H1 (cell line): ENCODE measurements at regions not wholly inside any gene's neighbourhood (a gene's known extent, or its start where the extent isn't known, plus 50 kb on each side); places are given as distances from the start of the nearest gene placed in this dataset.

Source experiments
- CTCF ChIA-PET: fragments of 300-600 bp; sonication (Branson Sonifier 250); formaldehyde crosslinking; loops from one replicate; lab custom pipeline; 2021; ENCODE audit not compliant: partially characterized antibody; lab: Charles Lee
- POLR2A ChIA-PET: fragments of 300-600 bp; sonication (Branson Sonifier 250); formaldehyde crosslinking; loops from one replicate; lab custom pipeline; 2021; ENCODE audit warnings: inconsistent platforms; ENCODE audit not compliant: partially characterized antibody; lab: Charles Lee
- DNase-seq, 2 experiments: peaks; one replicate each; pipeline versions ENCODE4 v3.0.0 to v3.0.0-alpha.2; 2010 to 2022; ENCODE audit warnings: low spot score in 2 of 2, low read depth in 1 of 2, mixed read lengths in 1 of 2
- FAIRE-seq: peaks from 2 replicates; lab custom pipeline; 2011; peaks lifted over from hg19 to GRCh38; lab: Jason Lieb, UNC
- H2AFZ ChIP-seq: 2 replicates; pipeline ENCODE4 v1.8.1; 2012; ENCODE audit warnings: low read length, inconsistent platforms
- H2AK5ac ChIP-seq: 2 replicates; pipeline ENCODE4 v1.6.1; 2013; ENCODE audit warnings: low read depth, low read length
- H2BK120ac ChIP-seq: replicated peaks from 2 replicates; pipeline ENCODE3; 2013; ENCODE audit warnings: low read depth, low read length, inconsistent platforms
- H2BK12ac ChIP-seq: 2 replicates; pipeline ENCODE4 v1.6.1; 2013; ENCODE audit warnings: low read depth, low read length
- H2BK15ac ChIP-seq: 2 replicates; pipeline ENCODE4 v1.6.1; 2013; ENCODE audit warnings: low read length
- H2BK20ac ChIP-seq: 2 replicates; pipeline ENCODE4 v1.6.1; 2013; ENCODE audit warnings: low read length
- H2BK5ac ChIP-seq: 2 replicates; pipeline ENCODE4 v1.6.1; 2013; ENCODE audit warnings: low read depth, low read length
- H3K14ac ChIP-seq: 2 replicates; pipeline ENCODE4 v1.6.1; 2013; ENCODE audit warnings: inconsistent platforms; ENCODE audit not compliant: insufficient read length
- H3K18ac ChIP-seq: 2 replicates; pipeline ENCODE4 v1.6.1; 2013; ENCODE audit warnings: low read length; ENCODE audit errors: extremely low read depth
- H3K23ac ChIP-seq: 2 replicates; pipeline ENCODE4 v1.6.1; 2013; ENCODE audit warnings: inconsistent platforms; ENCODE audit not compliant: insufficient read length
- H3K23me2 ChIP-seq: 2 replicates; pipeline ENCODE4 v1.6.1; 2013; ENCODE audit warnings: low read depth, low read length
- H3K27ac ChIP-seq: 2 replicates; pipeline ENCODE4 v1.6.1; 2011; ENCODE audit warnings: low read depth, low read length, inconsistent platforms
- H3K27me3 ChIP-seq, 4 experiments: replicated peaks in 1 of 4; 1 replicate in 1 of 4; 2 replicates in 3 of 4; pipeline versions ENCODE4 v1.6.1 to v1.8.1; 2011 to 2013; ENCODE audit warnings: low read length in 3 of 4, mild to moderate bottlenecking in 3 of 4, inconsistent platforms in 2 of 4, mixed read lengths in 2 of 4, moderate library complexity in 1 of 4; ENCODE audit not compliant: control insufficient read depth in 3 of 4, insufficient read depth in 3 of 4; ENCODE audit errors: extremely low read depth in 1 of 4
- H3K36me3 ChIP-seq, 4 experiments: 2 replicates each; pipeline versions ENCODE4 v1.6.1 to v1.8.1; 2011 to 2013; ENCODE audit warnings: mild to moderate bottlenecking in 4 of 4, low read length in 3 of 4, moderate library complexity in 2 of 4, control low read depth in 1 of 4, inconsistent platforms in 1 of 4; ENCODE audit not compliant: insufficient read depth in 4 of 4, control insufficient read depth in 2 of 4
- H3K4ac ChIP-seq: replicated peaks from 2 replicates; pipeline ENCODE3; 2013; ENCODE audit warnings: low read length, low read depth, mixed read lengths, inconsistent platforms; ENCODE audit not compliant: insufficient read length
- H3K4me1 ChIP-seq, 4 experiments: replicated peaks in 1 of 4; 1 replicate in 1 of 4; 2 replicates in 3 of 4; pipeline versions ENCODE4 v1.6.1 to v1.8.1; 2011 to 2013; ENCODE audit warnings: low read length in 3 of 4, inconsistent platforms in 2 of 4, mixed read lengths in 1 of 4; ENCODE audit not compliant: insufficient read depth in 4 of 4, control insufficient read depth in 3 of 4
- H3K4me2 ChIP-seq, 2 experiments: 2 replicates each; pipeline versions ENCODE4 v1.6.1 to v1.8.1; 2011 to 2013; ENCODE audit warnings: low read depth in 2 of 2, low read length in 2 of 2, control low read depth in 1 of 2, inconsistent platforms in 1 of 2, mild to moderate bottlenecking in 1 of 2; ENCODE audit not compliant: insufficient read depth in 1 of 2
- H3K4me3 ChIP-seq, 4 experiments: fragments of 200-600, 300-600 bp in 1 of 4; sonication (generic), shearing (Covaris generic), sonication (Bioruptor Twin) in 1 of 4; 2 replicates each; pipeline versions ENCODE4 v1.5.1 to v1.8.1; 2011 to 2016; ENCODE audit warnings: low read length in 4 of 4, low read depth in 3 of 4, control low read depth in 2 of 4, inconsistent platforms in 2 of 4, mild to moderate bottlenecking in 2 of 4, mixed read lengths in 1 of 4, moderate library complexity in 1 of 4; ENCODE audit not compliant: insufficient read depth in 2 of 4; ENCODE audit errors: extremely low read depth in 1 of 4
- H3K56ac ChIP-seq: replicated peaks from 2 replicates; pipeline ENCODE3; 2013; ENCODE audit warnings: low read depth, mild to moderate bottlenecking, mixed read lengths, low read length, inconsistent platforms; ENCODE audit not compliant: insufficient read length
- H3K79me1 ChIP-seq: 2 replicates; pipeline ENCODE4 v1.6.1; 2013; ENCODE audit warnings: low read depth, low read length, control low read depth
- H3K79me2 ChIP-seq, 2 experiments: 2 replicates each; pipeline versions ENCODE4 v1.6.1 to v1.8.1; 2012 to 2013; ENCODE audit warnings: low read length in 2 of 2, mild to moderate bottlenecking in 2 of 2, inconsistent platforms in 1 of 2; ENCODE audit not compliant: insufficient read depth in 2 of 2, control insufficient read depth in 1 of 2
- H3K9ac ChIP-seq, 4 experiments: replicated peaks in 1 of 4; 1 replicate in 1 of 4; 2 replicates in 3 of 4; pipeline versions ENCODE4 v1.6.1 to v1.8.1; 2011 to 2013; ENCODE audit warnings: low read depth in 3 of 4, low read length in 3 of 4, control low read depth in 2 of 4, mild to moderate bottlenecking in 2 of 4, moderate library complexity in 2 of 4, inconsistent platforms in 1 of 4; ENCODE audit errors: extremely low read depth in 1 of 4
- H3K9me3 ChIP-seq, 2 experiments: 2 replicates each; pipeline versions ENCODE4 v1.6.1 to v1.8.1; 2012 to 2013; ENCODE audit warnings: mild to moderate bottlenecking in 2 of 2, moderate library complexity in 2 of 2, control low read depth in 1 of 2, inconsistent platforms in 1 of 2, low read depth in 1 of 2, low read length in 1 of 2, mixed read lengths in 1 of 2; ENCODE audit not compliant: insufficient read depth in 2 of 2
- H4K20me1 ChIP-seq, 2 experiments: replicated peaks in 1 of 2; 2 replicates each; pipeline versions ENCODE3 to v1.8.1; 2011 to 2013; ENCODE audit warnings: inconsistent platforms in 2 of 2, low read length in 2 of 2, mild to moderate bottlenecking in 1 of 2; ENCODE audit not compliant: insufficient read depth in 2 of 2, control insufficient read depth in 1 of 2
- H4K5ac ChIP-seq: 2 replicates; pipeline ENCODE4 v1.6.1; 2013; ENCODE audit warnings: low read length, low read depth, mixed read lengths, inconsistent platforms; ENCODE audit not compliant: insufficient read length
- H4K8ac ChIP-seq: 2 replicates; pipeline ENCODE4 v1.8.0; 2013; ENCODE audit warnings: mild to moderate bottlenecking, moderate library complexity, low read length, inconsistent platforms; ENCODE audit not compliant: insufficient read depth; ENCODE audit errors: extremely low read depth
- H4K91ac ChIP-seq: replicated peaks from 2 replicates; pipeline ENCODE3; 2013; ENCODE audit warnings: low read length, mixed read lengths, inconsistent platforms; ENCODE audit not compliant: insufficient read length
- TAF7 ChIP-seq: optimal IDR thresholded peaks from 2 replicates; pipeline ENCODE3; 2011; ENCODE audit warnings: low read depth, mild to moderate bottlenecking, inconsistent platforms, low read length, moderate library complexity, borderline replicate concordance
- WGBS, 2 experiments: shearing (Covaris generic) in 1 of 2; methylation state at CpG; one replicate each; pipeline versions ENCODE4 v1.1.6 to v1.1.7; 2013 to 2015; ENCODE audit warnings: low lambda C conversion rate in 2 of 2, mixed read lengths in 2 of 2, inconsistent platforms in 1 of 2, low coverage in 1 of 2, missing lambda C conversion rate in 1 of 2; ENCODE audit not compliant: insufficient replicate concordance in 2 of 2, insufficient coverage in 1 of 2, insufficient read length in 1 of 2; ENCODE audit errors: extremely low coverage in 1 of 2, missing lambda C conversion rate in 1 of 2; 5-methylcytosine and 5-hydroxymethylcytosine counted together
- TF ChIP-seq, protein P1 (sequence below): IDR thresholded peaks from 2 replicates; pipeline ENCODE4 v1.6.1; 2012; ENCODE audit warnings: inconsistent platforms

DNA sequence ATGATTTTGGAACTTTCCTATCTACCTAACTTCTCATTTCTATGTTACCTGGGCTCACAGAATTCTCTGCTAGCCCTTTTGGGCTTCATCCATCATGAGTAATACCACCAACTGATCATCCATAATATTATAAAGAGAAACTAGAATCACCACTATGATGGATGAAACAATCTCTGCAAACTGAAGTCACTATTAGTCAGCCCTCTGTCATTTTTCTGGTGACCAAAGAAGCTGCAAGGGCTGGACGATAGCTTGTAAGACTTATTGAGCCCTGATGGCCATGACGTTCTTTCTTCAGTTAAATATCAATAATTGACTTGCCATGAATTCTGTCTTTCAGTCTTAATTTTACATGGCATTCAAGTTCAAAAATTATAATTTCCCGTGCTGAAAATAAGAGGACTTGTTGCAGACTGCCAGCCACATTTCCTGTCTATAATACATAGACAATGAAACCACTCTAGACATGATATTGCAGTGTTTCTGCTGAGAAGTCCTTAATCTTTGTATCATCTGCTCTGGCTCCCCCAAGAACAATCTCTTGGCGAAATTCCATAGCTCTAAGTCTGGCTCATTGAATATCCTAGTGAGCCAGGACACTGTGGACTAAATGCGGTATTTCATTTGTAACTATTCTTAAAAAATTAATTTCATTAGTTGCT is 655.0 kb upstream of the CAMK1G start:
- DNase-seq, result no peak
- no peak overlapping the region for H4K5ac ChIP-seq
- H2BK20ac ChIP-seq, result no peak overlapping the region
- H2BK12ac ChIP-seq, result no peak overlapping the region
- H3K56ac ChIP-seq, result no peak overlapping the region
- no peak overlapping the region for H3K4ac ChIP-seq
- no peak overlapping the region for H2AFZ ChIP-seq
- H3K9me3 ChIP-seq, result no peaks in the 10 kb centered on the region
- H2BK120ac ChIP-seq, result no peak overlapping the region
- no peak overlapping the region for H3K23ac ChIP-seq
- no peak overlapping the region for H3K4me2 ChIP-seq
- no peaks in the 10 kb centered on the region for H4K20me1 ChIP-seq
- no peaks in the 10 kb centered on the region for H3K79me2 ChIP-seq
- no peak overlapping the region for H4K91ac ChIP-seq
- no peak overlapping the region for H3K14ac ChIP-seq
- H2BK15ac ChIP-seq, result no peak overlapping the region
- no peak for TF ChIP-seq TAF7
- TF ChIP-seq, protein P1, sequence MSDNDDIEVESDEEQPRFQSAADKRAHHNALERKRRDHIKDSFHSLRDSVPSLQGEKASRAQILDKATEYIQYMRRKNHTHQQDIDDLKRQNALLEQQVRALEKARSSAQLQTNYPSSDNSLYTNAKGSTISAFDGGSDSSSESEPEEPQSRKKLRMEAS, result no peak
- TF ChIP-seq, all 59 proteins: peak for 0
- Histone ChIP-seq H3K27ac (no peak overlapping the region), H3K27me3 (no peaks in the 10 kb centered on the region), H3K18ac (no peak overlapping the region), H2BK5ac (no peak overlapping the region), H3K4me3 (no peak overlapping the region), H2AK5ac (no peak overlapping the region), H3K9ac (no peak overlapping the region), H4K8ac (no peak overlapping the region), H3K4me1 (no peaks in the 10 kb centered on the region), H3K36me3 (no peaks in the 10 kb centered on the region), H3K23me2 (no peaks in the 10 kb centered on the region), H3K79me1 (no peaks in the 10 kb centered on the region)
- POLR2A ChIA-PET, result no interaction called here
- no peak for FAIRE-seq
- WGBS, 2 experiments, result 91% methylated on average over 5 of the region's 5 CpGs; no CpG with 5 or more reads in 1 of the 2 experiments
- CTCF ChIA-PET, result interaction anchor here (0.7 kb wide), 1 partner anchor 387 kb away, joined by 3 read pairs; no protein-coding TSS in a partner anchor
